Inflammatory macrophage (primary cell): ENCODE measurements at regions not wholly inside any gene's neighbourhood (a gene's known extent, or its start where the extent isn't known, plus 50 kb on each side); places are given as distances from the start of the nearest gene placed in this dataset.
A peak's percentile ranks its signal among the peaks of the same experiment; 100 is the strongest.

Experiments used
- DNase-seq, 2 donors: peaks; one replicate each; pipeline ENCODE4 v3.0.0-alpha.2; 2020 to 2022

DNA sequence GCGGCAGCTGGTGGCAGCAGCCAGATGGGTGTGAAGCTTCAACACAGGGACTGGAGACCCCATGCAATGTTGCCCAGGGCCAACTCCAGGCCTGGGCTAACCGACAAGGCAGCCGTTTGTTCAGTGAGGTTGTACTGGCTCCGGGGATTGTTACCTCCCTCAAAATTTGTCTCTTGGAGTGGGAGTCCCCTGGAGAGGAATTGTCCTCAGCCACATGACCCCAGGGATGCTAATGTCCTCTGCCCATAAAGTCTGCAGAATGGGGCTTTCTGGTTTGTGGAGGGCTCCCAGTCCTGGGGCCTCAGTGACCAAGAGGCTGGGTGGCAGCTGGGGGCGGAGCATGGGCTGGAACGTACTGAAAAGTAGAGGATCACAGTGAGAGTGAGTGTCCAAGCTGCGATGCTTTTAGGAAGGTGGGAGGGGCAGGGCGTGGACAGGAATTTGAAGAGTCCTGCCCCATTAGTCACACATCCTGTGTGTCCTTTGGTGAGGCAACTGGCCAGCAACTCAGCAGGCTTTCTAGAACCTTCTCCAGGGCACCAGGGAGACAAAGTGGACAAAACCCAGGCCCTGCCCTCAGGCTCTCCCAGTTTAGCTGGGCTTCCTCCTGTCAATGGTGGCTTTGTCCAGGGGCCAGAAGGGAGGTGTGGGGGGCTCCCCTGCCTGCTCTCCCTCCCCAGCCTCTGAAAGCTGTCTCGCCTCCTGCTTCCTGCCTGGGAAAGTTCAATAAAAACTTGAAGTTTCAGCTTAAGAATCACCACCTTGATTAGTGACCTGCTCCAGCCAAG, 114.0 kb downstream of the NSG2 start:
- peak in 1 of 2 donors; percentile 2 for DNase-seq

DNA sequence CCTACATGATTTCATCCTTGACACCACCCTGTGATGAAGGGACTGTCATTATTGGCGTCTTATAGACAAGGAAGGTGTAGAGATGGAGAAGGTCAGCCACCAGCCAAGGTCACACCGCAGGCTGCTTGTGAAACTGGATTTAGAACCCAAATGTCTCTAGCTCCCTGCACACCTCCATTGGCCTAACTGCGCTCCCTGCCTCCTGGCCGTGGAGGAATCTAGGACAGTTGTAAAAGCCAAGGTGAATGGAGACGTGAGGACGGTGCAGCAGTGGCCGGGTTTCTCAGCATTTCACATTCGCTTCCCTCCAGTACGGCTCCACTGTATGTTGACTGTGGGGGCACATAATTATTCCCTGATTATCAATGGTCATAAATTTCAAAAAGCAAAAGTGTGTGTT, 119.9 kb downstream of the NSG2 start:
- DNase-seq = no peak

DNA sequence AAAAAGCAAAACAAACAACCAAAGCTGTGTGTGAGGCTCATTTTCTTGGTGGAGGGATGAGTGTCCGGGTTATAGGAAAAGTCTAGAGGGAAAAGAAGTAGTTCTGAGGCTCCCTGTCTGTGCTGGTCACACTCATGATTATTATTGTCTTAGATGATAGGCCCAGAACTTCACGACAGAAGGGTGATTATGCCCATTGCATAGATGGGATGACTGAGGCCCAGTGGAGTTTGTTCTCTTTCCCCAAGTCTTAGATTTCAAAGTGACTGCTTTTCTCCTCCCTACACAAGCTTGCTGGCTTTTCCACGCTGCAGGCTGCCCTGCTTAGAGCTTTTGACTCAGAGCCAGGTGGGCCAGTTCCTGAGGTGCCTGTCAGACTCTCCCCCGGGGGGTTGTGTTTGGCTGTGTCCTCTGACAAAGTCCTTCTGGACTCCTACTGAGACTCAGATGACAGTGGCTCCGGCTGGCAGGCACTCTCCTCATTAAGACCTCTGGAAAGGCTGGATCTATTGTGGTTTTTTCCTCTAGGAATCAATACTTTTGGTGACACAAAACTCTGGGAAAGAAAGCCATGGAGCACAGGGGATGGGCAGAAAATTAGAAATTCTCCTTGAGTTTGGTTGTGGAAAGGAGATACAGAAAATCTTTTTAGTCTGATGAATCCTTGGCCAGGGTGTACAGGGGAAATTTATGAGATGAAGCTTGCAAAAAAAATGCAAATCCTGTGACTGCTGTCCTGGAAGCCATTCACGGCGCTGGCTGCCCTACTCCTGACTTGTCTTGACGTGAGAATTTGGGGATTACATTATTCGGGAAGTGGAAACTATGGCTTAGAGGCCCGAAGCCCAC, 120.9 kb downstream of the NSG2 start:
- no peak for DNase-seq

DNA sequence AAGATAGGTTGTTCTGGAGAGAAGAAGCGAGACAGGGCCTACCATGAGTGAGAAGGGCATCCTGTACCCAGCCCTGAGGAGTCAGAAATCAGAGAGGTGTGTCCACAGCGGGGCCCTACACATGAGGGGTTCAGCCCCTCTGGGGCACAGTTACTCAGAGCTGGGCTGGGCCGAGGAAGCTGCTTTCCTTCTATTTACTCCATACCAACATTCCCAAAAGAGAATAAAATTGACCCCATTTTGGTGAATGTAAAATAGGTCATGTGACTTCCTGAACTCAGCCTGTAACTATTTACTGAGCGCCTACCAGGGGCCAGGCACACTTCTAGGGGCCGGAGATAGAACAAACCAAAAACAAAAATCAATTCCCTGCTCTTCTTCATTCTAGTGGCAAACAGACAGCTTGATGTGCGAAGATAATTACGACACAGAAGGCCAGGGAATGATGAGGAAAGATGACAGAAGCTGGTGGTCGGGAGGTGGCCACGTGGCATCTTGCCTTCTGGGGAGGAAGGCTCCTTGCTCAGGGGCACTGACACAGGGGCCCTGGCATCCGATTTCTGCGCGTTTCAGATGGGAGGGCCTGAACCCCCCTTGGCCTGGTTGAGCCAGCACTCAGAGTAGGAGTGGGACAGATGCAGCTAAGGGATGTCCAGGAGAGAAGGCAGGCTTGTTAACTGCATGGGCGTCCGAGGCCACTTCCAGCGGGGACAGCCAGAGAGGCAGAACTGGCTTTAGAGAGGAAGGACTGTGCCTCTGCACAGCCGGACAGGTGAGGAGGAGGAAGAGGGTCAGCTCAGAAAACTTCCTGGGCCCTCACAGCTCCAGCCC, 121.8 kb downstream of the NSG2 start:
- no peak for DNase-seq

DNA sequence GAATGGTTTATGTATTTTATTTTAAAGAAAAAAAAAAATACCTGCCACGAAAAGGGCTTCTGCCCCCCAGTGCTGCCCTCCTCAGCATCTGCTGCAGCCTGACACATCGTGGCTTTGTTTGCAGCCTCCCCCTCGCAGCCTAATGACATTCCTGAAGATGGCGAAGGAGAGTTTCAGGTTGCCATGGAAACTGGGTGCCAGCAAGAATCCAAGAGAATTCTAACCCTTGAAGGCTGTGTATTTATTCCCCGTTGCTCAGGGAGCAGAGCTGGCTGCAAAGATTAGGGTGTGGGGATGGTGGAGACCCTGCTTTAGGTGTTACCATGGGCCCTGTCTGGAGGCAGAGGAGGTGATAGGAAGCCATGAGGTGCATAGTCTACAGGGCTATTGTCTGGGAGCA, 126.6 kb downstream of the NSG2 start:
- DNase-seq = no peak

DNA sequence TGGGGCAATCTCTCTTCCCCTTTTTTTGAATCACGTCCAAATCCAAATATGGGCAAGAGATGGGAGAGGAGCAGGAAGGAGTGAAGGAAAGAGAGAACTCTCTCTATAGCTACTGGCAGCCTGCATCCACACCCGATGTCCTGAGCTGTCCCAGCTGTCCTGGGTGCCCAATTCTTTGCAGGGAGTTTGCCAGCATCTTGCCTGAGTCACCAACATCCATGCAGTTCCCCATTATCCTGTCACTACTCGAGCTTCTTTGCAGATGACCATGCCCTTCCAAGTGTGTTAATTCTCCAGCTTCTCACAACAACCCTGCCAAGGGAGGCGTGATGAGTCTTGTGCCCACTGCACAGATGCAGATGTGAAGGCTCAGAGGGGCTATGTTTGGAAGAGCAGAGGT, 127.1 kb downstream of the NSG2 start:
- no peak for DNase-seq

DNA sequence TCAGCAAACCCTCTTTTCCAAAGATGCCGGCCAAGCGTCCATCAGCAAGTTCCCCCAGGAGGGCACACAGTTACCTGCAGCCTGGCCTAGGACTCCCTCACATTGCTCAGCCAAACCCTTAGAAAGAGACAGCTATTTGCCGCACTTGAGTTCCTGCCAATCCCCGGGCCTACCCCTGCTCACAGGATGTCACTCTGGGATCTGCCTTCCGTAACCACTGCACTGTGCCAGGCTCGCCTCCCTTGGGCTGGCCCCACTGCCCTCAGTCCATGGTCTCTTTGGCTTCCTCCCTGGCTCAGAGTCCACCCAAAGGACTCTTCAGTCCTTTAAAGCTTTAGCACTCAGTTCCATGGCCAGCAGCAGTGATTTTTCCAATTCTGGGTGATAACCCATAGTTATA, 128.3 kb downstream of the NSG2 start:
- DNase-seq = no peak

DNA sequence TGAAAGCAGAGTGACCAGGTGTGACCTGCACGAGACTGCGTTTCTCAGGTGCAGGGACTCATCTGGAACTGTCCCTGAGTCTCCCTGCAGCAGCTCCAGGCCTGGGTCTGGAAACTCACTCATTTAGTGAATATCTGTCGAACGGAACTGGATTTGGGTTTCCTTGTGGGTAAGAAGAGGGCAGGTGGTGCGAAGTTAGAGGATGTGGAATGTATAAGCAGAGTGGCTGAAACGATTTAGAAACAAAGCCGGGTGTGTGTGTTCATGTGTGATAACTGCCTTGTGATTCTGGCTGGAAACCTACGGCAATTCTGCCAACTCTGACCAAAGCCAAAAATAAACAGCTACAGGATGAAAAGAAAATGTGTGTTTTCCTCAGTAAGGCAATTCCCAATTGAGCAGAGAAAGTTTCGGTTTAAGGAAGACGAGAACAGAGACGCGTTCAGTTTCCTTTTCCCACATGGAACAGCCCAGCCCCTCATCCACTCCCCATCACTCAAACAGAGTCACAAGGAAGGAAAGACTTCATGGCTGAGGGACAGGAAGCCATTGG, 130.3 kb downstream of the NSG2 start:
- no peak for DNase-seq

DNA sequence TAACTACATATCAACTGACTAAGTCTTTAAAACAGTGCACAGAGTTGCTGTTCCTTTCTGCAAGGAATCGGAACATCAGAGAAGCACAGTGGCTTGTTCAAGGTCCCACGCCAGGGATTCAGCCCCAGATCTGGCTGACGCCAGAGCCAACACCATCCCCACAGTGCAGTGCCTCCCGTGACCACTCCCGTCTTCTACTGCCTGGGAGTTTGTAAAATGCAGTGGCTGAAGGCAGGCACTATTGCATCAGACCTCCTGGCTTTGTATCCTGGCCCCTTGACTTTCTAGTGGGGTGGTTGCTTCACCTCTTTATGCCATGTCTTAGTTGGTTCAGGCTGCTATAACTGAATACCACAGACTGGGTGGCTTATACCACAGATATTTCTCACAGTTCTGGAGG, 131.0 kb downstream of the NSG2 start:
- no peak for DNase-seq

DNA sequence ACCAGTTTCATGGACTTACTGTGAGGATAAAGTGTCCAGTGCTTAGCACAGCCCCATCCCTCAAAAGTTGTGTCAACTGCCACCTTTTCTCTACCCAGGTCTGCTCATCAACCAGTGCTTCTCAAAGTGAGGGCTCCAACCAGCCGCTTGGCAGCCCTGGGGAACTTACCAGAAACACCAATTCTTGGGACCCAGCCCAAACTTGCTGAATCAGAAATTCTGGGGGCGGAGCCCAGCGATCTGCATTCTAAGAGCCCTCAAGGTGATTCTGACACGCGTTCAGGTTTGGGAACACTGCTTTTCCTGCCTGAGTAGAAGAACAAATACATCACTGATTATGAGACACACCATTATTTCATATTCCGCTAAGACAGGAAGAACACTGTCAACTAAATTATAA, 132.0 kb downstream of the NSG2 start:
- DNase-seq = no peak

DNA sequence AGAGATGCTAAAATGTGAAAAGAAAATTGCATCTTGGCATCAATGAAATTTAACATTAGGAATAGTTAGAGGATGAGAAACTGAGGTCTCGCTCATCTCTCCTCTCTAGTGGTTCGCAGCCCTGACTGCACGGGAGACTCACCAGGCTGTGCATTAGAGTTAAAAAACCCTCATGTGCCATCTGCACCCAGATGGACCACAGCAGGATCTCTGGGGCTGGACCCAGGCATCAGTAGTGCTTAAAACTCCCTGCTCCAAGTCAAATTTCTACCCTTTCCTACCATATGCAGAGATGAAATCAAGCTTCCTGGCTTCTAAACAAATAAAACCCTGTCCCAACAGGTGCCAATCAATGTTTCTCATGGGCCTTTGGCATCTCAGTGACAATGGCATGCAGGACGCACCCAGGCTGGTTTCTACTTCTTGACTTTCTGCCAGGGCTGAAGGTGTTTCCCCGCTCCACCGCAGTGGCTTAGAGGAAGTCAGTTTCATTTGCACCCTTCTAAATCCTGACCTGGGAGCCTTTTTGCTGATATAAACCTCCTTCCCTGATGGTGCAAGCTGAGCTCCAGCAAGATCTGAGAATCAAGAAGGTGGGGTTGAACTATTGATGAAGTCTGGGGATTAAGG, 132.6 kb downstream of the NSG2 start:
- no peak for DNase-seq

DNA sequence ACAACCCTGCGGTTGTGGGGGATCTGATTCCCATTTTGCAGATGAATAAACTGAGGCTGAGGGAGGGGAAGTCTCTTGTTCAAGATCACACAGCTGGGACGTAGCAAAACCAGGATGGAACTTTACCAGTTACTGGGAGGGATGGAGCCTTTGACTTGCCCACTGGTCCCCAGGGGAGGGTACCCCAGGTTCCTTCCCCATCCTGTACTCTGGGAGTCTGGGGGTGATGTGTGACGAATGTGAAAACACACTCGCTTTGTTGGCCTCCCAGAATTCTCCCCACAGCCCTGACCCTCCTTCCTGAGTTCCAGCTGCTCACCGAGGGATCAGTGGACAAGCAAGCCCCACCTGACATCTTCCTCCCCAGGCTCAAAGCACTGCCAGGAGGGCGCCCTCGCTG, 135.1 kb downstream of the NSG2 start:
- no peak for DNase-seq

DNA sequence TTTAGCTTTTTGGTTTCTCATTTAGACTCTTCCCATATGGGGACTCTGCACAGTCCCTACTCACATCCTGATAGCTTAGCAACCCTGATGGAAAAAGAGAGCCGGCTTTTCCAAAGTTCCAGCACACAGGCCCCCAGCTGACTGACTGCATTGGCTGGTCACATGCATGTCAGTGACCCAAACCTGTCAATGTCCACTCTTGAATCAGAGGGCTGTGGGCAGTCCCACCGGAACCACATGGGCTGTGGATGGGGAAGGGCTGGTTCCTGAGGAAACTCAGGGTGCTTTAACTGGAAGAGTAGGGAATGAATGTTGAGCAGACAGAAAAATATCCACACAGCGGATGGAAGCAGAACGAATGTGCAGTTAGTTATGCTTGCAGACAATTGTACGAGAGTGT, 136.6 kb downstream of the NSG2 start:
- no peak for DNase-seq

DNA sequence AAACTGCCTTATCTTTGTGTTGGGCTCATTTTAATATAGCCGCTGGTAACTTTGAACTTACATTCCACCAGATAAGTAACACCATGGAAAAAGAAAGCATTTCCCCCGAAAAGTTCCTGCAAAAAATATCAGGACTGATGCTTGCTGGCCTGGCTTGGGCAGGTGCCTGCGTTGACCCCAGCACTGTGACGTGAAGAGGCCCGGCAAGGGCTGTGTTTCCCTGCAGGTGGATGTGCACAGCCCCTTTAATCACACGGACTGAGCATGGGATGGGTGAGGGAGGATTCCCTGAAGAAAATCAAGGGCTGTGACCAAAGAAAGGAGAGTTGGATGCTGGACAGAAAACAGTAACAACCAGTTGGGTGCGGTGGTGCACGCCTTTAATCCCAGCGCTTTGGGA, 138.2 kb downstream of the NSG2 start:
- no peak for DNase-seq

DNA sequence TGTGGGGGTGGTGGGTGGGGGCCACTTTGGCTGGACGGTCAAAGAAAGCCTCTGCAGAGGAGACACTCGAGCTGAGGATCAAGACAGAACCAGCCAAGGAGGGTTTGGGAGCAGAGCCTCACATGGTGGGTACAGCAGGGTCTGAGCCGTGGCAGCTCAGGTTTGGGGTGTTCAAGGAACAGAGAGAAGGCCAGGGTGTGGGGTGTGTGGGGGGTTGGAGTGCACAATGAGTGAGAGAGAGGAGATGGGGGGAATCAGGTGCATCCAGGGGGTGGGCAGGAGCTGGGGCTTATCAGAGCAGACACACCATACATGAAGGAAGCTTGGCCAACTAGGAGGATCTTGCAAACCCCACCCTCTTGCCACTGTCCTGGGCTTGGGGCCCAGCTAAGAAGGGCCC, 140.0 kb downstream of the NSG2 start:
- DNase-seq = no peak

DNA sequence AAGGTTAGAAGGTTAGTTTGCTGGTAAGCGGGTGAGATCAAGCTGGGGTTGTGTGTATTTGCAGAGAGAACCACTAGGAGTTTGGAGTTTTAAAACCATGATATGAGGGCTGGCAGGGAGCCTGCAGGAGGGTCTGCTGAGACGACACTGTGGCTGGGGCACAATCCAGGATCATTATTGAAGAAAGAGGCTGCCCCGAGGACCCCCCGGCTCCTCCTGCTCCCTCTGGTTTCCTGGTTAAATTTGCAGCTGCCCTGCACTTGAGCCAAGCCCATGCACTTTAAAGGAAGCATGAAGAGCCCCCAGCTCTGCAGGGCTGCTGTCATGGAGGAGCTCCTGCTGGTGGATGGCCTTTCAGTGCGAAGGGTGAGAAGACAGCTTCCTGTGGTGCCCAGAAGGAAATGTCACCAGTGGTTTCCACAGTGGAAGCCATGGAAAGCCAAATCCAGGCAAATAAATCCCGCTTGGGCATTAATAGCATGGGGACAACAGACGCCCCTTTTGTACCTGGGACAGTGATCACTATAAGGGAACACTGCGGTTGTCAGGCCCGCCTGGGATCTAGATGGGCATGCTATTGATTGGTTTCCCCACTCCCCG, 140.7 kb downstream of the NSG2 start:
- DNase-seq = no peak

DNA sequence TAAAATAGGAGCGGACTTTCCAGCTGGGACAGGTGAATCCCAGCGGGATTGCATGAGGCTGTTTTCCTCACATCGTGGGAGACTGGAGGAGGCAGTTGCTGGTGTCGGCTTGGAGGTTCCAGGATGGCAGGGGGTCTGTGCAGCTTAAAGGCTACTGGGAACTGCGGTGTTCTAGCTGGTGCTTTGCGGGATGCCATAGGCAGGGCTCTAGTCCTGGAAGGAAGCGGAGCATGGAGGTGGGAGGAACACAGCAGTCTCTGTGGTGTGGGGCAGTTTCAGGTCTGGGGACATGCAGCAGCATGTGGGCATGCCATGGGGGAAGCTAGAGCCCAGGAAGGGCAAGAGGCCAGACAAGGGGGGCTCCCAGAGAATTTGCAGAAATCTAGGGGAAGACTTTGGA, 141.5 kb downstream of the NSG2 start:
- no peak for DNase-seq

DNA sequence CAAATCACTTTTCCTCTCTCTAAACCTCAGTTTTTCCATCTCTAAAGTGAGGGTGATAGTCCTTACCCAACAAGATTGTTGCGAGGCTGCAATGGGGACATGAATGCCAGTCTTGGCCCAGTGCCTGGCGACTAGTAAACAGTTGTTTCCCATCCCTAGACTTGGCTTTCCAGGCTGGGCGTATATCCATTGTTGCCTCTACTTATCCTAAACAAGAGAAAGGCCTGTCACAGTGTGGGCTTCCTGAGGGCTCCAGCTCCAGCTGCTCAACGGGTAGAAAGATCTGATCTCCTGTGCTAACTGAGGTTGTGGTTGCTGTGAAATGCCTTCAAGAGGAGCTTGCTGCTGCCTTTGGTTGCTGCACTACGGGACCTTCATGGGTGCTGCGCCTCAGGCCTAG, 142.0 kb downstream of the NSG2 start:
- no peak for DNase-seq

DNA sequence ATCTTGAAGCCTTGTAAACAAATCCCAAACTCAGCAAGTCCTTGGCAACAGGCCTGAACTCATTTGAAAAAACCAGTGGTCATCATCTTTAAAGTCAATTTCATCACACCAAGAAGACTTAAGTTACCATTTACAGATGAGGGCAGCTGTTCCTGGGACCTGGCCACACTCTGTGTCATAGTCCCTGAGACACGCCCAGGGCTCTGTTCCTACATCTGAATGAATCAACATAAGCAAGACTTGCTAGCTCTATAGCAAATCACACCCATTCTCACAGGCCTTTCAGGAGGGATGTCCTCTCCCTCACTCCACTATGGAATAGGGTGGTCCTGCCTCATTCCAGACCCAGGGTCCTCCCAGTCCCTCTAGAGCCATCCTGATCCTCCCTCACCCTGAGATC, 142.8 kb downstream of the NSG2 start:
- DNase-seq = no peak

DNA sequence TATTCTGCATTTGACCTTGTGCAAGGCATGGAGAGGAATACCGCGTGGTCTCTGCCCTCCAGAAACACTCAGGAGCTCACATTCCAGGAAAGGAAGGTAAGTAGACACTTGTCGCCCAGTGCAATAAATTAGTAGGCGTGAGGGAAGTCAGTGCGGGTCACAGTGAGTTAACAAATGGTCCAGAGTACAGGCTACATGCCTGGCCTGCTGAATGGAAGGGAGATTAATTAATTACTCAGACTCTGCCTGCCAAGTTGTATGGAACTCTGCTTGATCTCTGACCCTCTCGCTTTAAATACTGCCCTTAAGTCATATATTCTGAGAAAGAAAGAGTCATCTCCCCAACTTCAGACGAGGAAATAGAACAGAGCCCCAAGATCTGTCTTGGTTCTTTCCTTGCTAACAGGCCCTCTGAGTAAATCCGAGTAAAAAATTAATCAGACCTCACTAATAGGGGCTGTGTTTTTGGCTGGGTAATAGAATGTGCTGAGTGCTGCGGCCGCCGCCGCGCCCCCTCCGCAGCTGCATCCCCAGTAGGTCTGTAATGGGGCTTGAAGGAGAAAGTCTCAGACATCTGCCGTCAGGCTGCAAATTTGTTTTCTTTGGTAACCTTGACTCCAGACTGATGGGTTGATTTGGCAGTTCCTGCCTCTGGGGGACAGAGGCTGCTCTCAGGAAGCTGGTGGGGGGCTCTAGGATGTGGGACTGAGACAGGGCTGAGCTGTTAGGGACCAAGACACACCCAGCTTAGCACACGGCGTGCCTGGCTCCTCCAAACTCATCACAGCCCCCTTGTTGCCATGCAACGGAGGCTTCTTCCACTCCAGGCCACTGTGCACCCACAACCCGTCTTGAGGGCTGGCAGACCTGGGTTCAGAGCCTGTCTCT, 144.4 kb downstream of the NSG2 start:
- DNase-seq = no peak

DNA sequence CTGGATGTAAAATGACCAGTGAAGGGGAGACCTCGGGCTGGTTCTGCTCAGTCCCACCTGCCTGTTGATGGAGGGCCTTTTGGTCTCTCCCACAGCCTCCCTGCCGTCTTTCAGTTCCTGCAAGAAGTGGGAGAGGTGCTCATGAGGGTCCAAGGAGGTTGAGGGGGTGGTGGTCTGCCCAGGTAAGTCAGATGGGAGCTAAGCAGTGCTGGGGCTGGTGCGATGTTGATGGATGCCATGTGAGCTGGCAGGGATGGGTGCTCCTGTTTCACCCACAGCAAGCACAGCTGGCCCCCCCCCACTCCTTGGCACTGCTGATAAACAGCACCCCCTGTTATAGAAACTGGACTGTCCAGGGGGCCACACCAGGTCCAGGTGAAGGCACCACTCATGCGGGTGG, 145.6 kb downstream of the NSG2 start:
- DNase-seq = no peak
